ENCODE measurements at regions not wholly inside any gene's neighbourhood (a gene's known extent, or its start where the extent isn't known, plus 50 kb on each side); places are given as distances from the start of the nearest gene placed in this dataset.

GRCh38 chr3:63092515-63092914 is 185.6 kb upstream of the SYNPR start:
- TF ChIP-seq TAF1 (IDR thresholded peaks at IDR 0.05; ENCODE audit: low read depth) (no peak), EGR1 (IDR thresholded peaks at IDR 0.05) (no peak)
